ENCODE measurements at regions not wholly inside any gene's neighbourhood (a gene's known extent, or its start where the extent isn't known, plus 50 kb on each side); places are given as distances from the start of the nearest gene placed in this dataset.

- TF ChIP-seq ZBTB21 (CRISPR knock-in tag; IDR thresholded peaks at IDR 0.05) (no peak), ZBTB34 (CRISPR knock-in tag; IDR thresholded peaks at IDR 0.05) (no peak), CTCF (CRISPR knock-in tag; IDR thresholded peaks at IDR 0.05) (no peak), BORCS8-MEF2B (CRISPR knock-in tag; IDR thresholded peaks at IDR 0.05) (no peak), SATB2 (CRISPR knock-in tag; IDR thresholded peaks at IDR 0.05) (no peak), SRSF1 (optimal IDR thresholded peaks at IDR 0.05; ENCODE audit: low read depth, low read length) (no peak), ZNF569 (CRISPR knock-in tag; IDR thresholded peaks at IDR 0.05; ENCODE audit: borderline replicate concordance) (no peak), USF2 (IDR thresholded peaks at IDR 0.05; ENCODE audit: low read depth, low read length) (no peak), USF2 (CRISPR knock-in tag; IDR thresholded peaks at IDR 0.05; ENCODE audit: borderline replicate concordance) (no peak), MZF1 (CRISPR knock-in tag; IDR thresholded peaks at IDR 0.05; ENCODE audit: borderline replicate concordance) (no peak)
- TF ChIP-seq, protein P1, sequence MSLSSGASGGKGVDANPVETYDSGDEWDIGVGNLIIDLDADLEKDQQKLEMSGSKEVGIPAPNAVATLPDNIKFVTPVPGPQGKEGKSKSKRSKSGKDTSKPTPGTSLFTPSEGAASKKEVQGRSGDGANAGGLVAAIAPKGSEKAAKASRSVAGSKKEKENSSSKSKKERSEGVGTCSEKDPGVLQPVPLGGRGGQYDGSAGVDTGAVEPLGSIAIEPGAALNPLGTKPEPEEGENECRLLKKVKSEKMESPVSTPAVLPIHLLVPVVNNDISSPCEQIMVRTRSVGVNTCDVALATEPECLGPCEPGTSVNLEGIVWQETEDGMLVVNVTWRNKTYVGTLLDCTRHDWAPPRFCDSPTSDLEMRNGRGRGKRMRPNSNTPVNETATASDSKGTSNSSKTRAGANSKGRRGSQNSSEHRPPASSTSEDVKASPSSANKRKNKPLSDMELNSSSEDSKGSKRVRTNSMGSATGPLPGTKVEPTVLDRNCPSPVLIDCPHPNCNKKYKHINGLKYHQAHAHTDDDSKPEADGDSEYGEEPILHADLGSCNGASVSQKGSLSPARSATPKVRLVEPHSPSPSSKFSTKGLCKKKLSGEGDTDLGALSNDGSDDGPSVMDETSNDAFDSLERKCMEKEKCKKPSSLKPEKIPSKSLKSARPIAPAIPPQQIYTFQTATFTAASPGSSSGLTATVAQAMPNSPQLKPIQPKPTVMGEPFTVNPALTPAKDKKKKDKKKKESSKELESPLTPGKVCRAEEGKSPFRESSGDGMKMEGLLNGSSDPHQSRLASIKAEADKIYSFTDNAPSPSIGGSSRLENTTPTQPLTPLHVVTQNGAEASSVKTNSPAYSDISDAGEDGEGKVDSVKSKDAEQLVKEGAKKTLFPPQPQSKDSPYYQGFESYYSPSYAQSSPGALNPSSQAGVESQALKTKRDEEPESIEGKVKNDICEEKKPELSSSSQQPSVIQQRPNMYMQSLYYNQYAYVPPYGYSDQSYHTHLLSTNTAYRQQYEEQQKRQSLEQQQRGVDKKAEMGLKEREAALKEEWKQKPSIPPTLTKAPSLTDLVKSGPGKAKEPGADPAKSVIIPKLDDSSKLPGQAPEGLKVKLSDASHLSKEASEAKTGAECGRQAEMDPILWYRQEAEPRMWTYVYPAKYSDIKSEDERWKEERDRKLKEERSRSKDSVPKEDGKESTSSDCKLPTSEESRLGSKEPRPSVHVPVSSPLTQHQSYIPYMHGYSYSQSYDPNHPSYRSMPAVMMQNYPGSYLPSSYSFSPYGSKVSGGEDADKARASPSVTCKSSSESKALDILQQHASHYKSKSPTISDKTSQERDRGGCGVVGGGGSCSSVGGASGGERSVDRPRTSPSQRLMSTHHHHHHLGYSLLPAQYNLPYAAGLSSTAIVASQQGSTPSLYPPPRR (CRISPR knock-in tag; IDR thresholded peaks at IDR 0.05; ENCODE audit: borderline replicate concordance) = no peak
Measured at GRCh38 chr10:129018511-129018910, 448.5 kb upstream of the MGMT start.

All from HepG2 (cell line).